ENCODE measurements at regions not wholly inside any gene's neighbourhood (a gene's known extent, or its start where the extent isn't known, plus 50 kb on each side); places are given as distances from the start of the nearest gene placed in this dataset.

DNA sequence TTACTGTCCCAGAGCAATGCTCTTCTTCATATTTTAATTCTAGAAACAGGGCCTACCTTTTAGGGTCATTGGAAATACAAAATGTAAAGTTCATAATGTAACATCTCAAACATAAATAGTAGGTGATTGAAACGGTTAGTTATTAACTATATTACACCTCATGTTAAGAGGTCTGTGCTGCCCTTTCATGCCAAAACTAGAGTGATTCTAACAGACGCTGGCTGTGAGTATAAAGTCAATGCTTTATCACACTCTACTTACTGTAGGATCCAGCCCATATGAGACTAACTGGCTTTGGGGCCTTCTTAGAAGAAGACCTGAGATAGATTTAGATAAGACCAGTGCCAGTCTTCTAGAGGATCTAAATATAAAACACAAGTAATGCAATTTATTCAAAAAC lies 966.1 kb upstream of the SORCS1 start:
- Histone ChIP-seq H3K9me3 (no peaks in the 10 kb centered on the region), H3K4me3 (no peak overlapping the region), H3K4me1 (no peaks in the 10 kb centered on the region), H3K4me2 (no peak overlapping the region), H3K27ac (no peak overlapping the region)
- TF ChIP-seq FOSB (CRISPR knock-in tag; IDR thresholded peaks at IDR 0.05) = no peak
- no peak for TF ChIP-seq ZC3H11A (IDR thresholded peaks at IDR 0.05)
- TF ChIP-seq KDM1A (IDR thresholded peaks at IDR 0.05; ENCODE audit: low read depth) = no peak
- DNase-seq (ENCODE audit: low read depth in 1 of 2, low spot score in 1 of 2) (no peak), FAIRE-seq (no peak), ATAC-seq (no peak)
- POLR2A ChIA-PET = no interaction called here
- 2% methylated on average over 2 of the region's 2 CpGs for WGBS (ENCODE audit: missing lambda C conversion rate)
- CTCF ChIA-PET = no interaction called here

DNA sequence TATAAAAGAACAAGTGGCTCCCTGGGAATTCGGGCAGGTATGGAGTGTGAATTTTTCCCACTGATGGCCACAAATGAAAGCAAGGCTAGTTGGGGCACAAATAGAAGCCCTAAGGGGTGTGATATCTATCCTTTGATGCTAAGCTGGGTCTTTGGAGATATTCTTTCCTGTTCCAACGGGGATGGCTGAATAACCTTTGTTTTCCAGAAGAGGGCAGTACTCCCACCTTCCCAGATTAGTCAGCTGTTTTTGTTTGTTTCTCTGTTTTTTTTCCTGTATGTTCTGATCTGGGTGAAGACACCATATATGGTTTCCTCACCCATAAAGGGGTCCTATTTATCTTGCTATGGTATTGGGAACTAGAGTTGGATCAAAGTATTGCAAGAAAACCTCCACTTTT lies 947.7 kb upstream of the SORCS1 start:
- H3K4me2 ChIP-seq = no peak overlapping the region
- FAIRE-seq = no peak
- no peak for ATAC-seq
- no peak overlapping the region for H3K27ac ChIP-seq
- H3K4me3 ChIP-seq = no peak overlapping the region
- no peaks in the 10 kb centered on the region for H3K9me3 ChIP-seq
- CTCF ChIA-PET = no interaction called here
- WGBS (ENCODE audit: missing lambda C conversion rate) = 0% methylated on average over 2 of the region's 2 CpGs
- H3K4me1 ChIP-seq = no peaks in the 10 kb centered on the region
- DNase-seq (ENCODE audit: low read depth in 1 of 2, low spot score in 1 of 2) = peak in 1 of 2 experiments; percentile 4
- POLR2A ChIA-PET = no interaction called here
- no peak for TF ChIP-seq HEYL (CRISPR knock-in tag; IDR thresholded peaks at IDR 0.05)
- TF ChIP-seq, protein P1, sequence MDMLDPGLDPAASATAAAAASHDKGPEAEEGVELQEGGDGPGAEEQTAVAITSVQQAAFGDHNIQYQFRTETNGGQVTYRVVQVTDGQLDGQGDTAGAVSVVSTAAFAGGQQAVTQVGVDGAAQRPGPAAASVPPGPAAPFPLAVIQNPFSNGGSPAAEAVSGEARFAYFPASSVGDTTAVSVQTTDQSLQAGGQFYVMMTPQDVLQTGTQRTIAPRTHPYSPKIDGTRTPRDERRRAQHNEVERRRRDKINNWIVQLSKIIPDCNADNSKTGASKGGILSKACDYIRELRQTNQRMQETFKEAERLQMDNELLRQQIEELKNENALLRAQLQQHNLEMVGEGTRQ (IDR thresholded peaks at IDR 0.05) = no peak
- TF ChIP-seq, protein P2, sequence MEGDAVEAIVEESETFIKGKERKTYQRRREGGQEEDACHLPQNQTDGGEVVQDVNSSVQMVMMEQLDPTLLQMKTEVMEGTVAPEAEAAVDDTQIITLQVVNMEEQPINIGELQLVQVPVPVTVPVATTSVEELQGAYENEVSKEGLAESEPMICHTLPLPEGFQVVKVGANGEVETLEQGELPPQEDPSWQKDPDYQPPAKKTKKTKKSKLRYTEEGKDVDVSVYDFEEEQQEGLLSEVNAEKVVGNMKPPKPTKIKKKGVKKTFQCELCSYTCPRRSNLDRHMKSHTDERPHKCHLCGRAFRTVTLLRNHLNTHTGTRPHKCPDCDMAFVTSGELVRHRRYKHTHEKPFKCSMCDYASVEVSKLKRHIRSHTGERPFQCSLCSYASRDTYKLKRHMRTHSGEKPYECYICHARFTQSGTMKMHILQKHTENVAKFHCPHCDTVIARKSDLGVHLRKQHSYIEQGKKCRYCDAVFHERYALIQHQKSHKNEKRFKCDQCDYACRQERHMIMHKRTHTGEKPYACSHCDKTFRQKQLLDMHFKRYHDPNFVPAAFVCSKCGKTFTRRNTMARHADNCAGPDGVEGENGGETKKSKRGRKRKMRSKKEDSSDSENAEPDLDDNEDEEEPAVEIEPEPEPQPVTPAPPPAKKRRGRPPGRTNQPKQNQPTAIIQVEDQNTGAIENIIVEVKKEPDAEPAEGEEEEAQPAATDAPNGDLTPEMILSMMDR (IDR thresholded peaks at IDR 0.05) = no peak

DNA sequence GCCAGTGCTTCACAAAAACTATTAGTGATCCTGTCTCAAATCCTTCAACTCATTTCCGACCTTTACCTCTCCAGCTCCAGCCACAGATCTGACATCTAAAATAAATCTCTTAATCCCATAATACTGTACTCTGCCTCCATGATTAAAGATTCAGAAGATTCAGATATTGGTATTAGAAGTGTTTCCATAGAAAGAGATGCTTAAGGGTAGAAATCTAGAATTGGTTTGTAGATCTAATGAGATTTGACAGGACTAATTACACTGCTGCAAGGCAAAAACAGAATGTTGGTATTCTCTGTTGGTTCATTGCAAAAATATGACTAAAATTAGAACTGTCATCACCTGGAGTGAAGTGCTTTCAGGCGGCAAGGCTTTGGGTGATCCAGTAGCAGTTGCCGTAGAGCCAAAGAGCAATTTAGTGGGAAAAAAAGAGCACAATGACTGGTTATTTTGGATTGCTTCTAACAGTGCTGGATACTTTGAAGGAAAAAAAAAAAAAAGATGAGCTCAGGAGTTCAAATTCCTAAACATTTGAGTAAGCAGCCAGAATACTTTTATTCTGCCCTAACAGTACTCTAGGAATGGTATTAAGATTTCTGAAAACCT lies 940.1 kb upstream of the SORCS1 start:
- TF ChIP-seq JUNB (IDR thresholded peaks at IDR 0.05) (no peak), PHF8 (IDR thresholded peaks at IDR 0.05; ENCODE audit: borderline replicate concordance, low read depth) (no peak), FOSB (CRISPR knock-in tag; IDR thresholded peaks at IDR 0.05) (no peak), HEYL (CRISPR knock-in tag; IDR thresholded peaks at IDR 0.05) (no peak), GATA3 (IDR thresholded peaks at IDR 0.05; ENCODE audit: borderline replicate concordance) (no peak), NFE2L2 (conservative IDR thresholded peaks at IDR 0.05; ENCODE audit: low read length) (no peak), MAFK (IDR thresholded peaks at IDR 0.05; ENCODE audit: partially characterized antibody) (no peak), EP300 (IDR thresholded peaks at IDR 0.05) (no peak), TP53 (CRISPR knock-in tag; IDR thresholded peaks at IDR 0.05) (no peak), ZNF302 (CRISPR knock-in tag; IDR thresholded peaks at IDR 0.05) (no peak), FOSL2 (IDR thresholded peaks at IDR 0.05) (no peak), FOSL2 (CRISPR knock-in tag; IDR thresholded peaks at IDR 0.05) (no peak), JUN (IDR thresholded peaks at IDR 0.05) (no peak), BHLHE40 (IDR thresholded peaks at IDR 0.05; ENCODE audit: low read depth, low read length) (no peak), HOXB5 (CRISPR knock-in tag; IDR thresholded peaks at IDR 0.05) (no peak), HOXA7 (CRISPR knock-in tag; IDR thresholded peaks at IDR 0.05) (no peak)
- TF ChIP-seq, protein P3, sequence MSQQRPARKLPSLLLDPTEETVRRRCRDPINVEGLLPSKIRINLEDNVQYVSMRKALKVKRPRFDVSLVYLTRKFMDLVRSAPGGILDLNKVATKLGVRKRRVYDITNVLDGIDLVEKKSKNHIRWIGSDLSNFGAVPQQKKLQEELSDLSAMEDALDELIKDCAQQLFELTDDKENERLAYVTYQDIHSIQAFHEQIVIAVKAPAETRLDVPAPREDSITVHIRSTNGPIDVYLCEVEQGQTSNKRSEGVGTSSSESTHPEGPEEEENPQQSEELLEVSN (IDR thresholded peaks at IDR 0.05; ENCODE audit: borderline replicate concordance, low read depth) = no peak
- TF ChIP-seq, protein P4, sequence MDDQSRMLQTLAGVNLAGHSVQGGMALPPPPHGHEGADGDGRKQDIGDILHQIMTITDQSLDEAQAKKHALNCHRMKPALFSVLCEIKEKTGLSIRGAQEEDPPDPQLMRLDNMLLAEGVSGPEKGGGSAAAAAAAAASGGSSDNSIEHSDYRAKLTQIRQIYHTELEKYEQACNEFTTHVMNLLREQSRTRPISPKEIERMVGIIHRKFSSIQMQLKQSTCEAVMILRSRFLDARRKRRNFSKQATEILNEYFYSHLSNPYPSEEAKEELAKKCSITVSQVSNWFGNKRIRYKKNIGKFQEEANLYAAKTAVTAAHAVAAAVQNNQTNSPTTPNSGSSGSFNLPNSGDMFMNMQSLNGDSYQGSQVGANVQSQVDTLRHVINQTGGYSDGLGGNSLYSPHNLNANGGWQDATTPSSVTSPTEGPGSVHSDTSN (IDR thresholded peaks at IDR 0.05) = no peak
- TF ChIP-seq, protein P5, sequence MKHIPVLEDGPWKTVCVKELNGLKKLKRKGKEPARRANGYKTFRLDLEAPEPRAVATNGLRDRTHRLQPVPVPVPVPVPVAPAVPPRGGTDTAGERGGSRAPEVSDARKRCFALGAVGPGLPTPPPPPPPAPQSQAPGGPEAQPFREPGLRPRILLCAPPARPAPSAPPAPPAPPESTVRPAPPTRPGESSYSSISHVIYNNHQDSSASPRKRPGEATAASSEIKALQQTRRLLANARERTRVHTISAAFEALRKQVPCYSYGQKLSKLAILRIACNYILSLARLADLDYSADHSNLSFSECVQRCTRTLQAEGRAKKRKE (CRISPR knock-in tag; IDR thresholded peaks at IDR 0.05; ENCODE audit: low read depth) = no peak
- no peak overlapping the region for H3K4me3 ChIP-seq
- no peaks in the 10 kb centered on the region for H3K9me3 ChIP-seq
- ChIA-PET CTCF (interaction anchor here (1.0 kb wide), 1 partner anchor 13 kb away, joined by 3 read pairs; no protein-coding TSS in a partner anchor), POLR2A (no interaction called here)
- no peak overlapping the region for H3K4me2 ChIP-seq
- H3K27ac ChIP-seq = no peak overlapping the region
- ATAC-seq (no peak), DNase-seq (ENCODE audit: low read depth in 1 of 2, low spot score in 1 of 2) (no peak), FAIRE-seq (no peak)
- H3K4me1 ChIP-seq = no peaks in the 10 kb centered on the region
- WGBS (ENCODE audit: missing lambda C conversion rate) = 15% methylated on average over 3 of the region's 3 CpGs
